HepG2 (cell line): ENCODE measurements at regions not wholly inside any gene's neighbourhood (a gene's known extent, or its start where the extent isn't known, plus 50 kb on each side); places are given as distances from the start of the nearest gene placed in this dataset.

Experiments
- ESRRA ChIP-seq: sonication (generic); formaldehyde crosslinking; IDR thresholded peaks from 2 replicates; pipeline ENCODE4 v1.5.1; 2020; ENCODE audit warnings: mild to moderate bottlenecking, low read depth, missing genetic modification reagents
- HMGXB4 ChIP-seq, 2 experiments: sonication (generic) in 1 of 2; formaldehyde crosslinking in 1 of 2; IDR thresholded peaks; 2 replicates each; pipeline versions ENCODE4 v1.4.0 to v1.6.1; 2018 to 2020; ENCODE audit warnings: missing genetic modification reagents in 2 of 2, borderline replicate concordance in 1 of 2, low read depth in 1 of 2, mild to moderate bottlenecking in 1 of 2, missing biosample characterization in 1 of 2
- NFYB ChIP-seq: sonication (generic); formaldehyde crosslinking; IDR thresholded peaks from 2 replicates; pipeline ENCODE4 v1.4.0; 2020; ENCODE audit warnings: missing genetic modification reagents
- NPAS2 ChIP-seq: sonication (generic); formaldehyde crosslinking; IDR thresholded peaks from 2 replicates; pipeline ENCODE4 v1.8.0; 2022; ENCODE audit warnings: mild to moderate bottlenecking, missing genetic modification reagents, borderline replicate concordance
- REPIN1 ChIP-seq: sonication (generic); formaldehyde crosslinking; IDR thresholded peaks from 2 replicates; pipeline ENCODE4 v1.8.0; 2022; ENCODE audit warnings: missing genetic modification reagents, low read depth, mild to moderate bottlenecking, borderline replicate concordance
- REST ChIP-seq, 2 experiments: IDR thresholded peaks; 2 replicates each; pipeline ENCODE4 v1.6.1; 2011 to 2012; ENCODE audit warnings: low read length in 2 of 2, borderline replicate concordance in 1 of 2, low read depth in 1 of 2, mild to moderate bottlenecking in 1 of 2, moderate library complexity in 1 of 2
- TAF1 ChIP-seq: sonication (generic); formaldehyde crosslinking; IDR thresholded peaks from 2 replicates; pipeline ENCODE4 v1.4.0; 2020; ENCODE audit warnings: missing genetic modification reagents
- U2AF1 ChIP-seq: fragments of 200-400 bp; formaldehyde crosslinking; optimal IDR thresholded peaks from 2 replicates; pipeline ENCODE3; 2017; ENCODE audit warnings: mild to moderate bottlenecking, low read depth, low read length
- ZNF558 ChIP-seq: sonication (generic); formaldehyde crosslinking; IDR thresholded peaks from 2 replicates; pipeline ENCODE4 v1.9.0; 2022; ENCODE audit warnings: mild to moderate bottlenecking, missing genetic modification reagents, borderline replicate concordance
- ZNF839 ChIP-seq: sonication (generic); formaldehyde crosslinking; IDR thresholded peaks from 2 replicates; pipeline ENCODE4 v1.4.0; 2020; ENCODE audit warnings: missing genetic modification reagents, mild to moderate bottlenecking, borderline replicate concordance
- TF ChIP-seq, protein P1 (sequence below), 2 experiments: sonication (generic) in 1 of 2; formaldehyde crosslinking in 1 of 2; IDR thresholded peaks; 2 replicates each; pipeline versions ENCODE4 v1.5.1 to v1.6.1; 2011 to 2020; ENCODE audit warnings: borderline replicate concordance in 1 of 2, low read depth in 1 of 2, low read length in 1 of 2, mild to moderate bottlenecking in 1 of 2, missing genetic modification reagents in 1 of 2, moderate library complexity in 1 of 2
- TF ChIP-seq, protein P2 (sequence below): sonication (generic); formaldehyde crosslinking; IDR thresholded peaks from 2 replicates; pipeline ENCODE4 v1.4.0; 2020; ENCODE audit warnings: missing genetic modification reagents, mild to moderate bottlenecking, borderline replicate concordance
- TF ChIP-seq, protein P3 (sequence below): sonication (generic); formaldehyde crosslinking; IDR thresholded peaks from 2 replicates; pipeline ENCODE4 v1.5.0; 2020; ENCODE audit warnings: mild to moderate bottlenecking, missing genetic modification reagents, moderate library complexity

- TF ChIP-seq TAF1 (CRISPR knock-in tag): no peak
- no peak for TF ChIP-seq REPIN1 (CRISPR knock-in tag)
- TF ChIP-seq NFYB (CRISPR knock-in tag): no peak
- TF ChIP-seq, protein P1, sequence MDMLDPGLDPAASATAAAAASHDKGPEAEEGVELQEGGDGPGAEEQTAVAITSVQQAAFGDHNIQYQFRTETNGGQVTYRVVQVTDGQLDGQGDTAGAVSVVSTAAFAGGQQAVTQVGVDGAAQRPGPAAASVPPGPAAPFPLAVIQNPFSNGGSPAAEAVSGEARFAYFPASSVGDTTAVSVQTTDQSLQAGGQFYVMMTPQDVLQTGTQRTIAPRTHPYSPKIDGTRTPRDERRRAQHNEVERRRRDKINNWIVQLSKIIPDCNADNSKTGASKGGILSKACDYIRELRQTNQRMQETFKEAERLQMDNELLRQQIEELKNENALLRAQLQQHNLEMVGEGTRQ (IDR thresholded peaks at IDR 0.05; ENCODE audit: low read depth, low read length): no peak
- TF ChIP-seq, protein P1 (CRISPR knock-in tag; IDR thresholded peaks at IDR 0.05; ENCODE audit: borderline replicate concordance): no peak
- no peak for TF ChIP-seq HMGXB4 (CRISPR knock-in tag; IDR thresholded peaks at IDR 0.05; ENCODE audit: borderline replicate concordance in 1 of 2, low read depth in 1 of 2)
- no peak for TF ChIP-seq REST (IDR thresholded peaks at IDR 0.05; ENCODE audit: borderline replicate concordance in 1 of 2, low read depth in 1 of 2, low read length in 2 of 2)
- no peak for TF ChIP-seq U2AF1
- TF ChIP-seq, protein P2, sequence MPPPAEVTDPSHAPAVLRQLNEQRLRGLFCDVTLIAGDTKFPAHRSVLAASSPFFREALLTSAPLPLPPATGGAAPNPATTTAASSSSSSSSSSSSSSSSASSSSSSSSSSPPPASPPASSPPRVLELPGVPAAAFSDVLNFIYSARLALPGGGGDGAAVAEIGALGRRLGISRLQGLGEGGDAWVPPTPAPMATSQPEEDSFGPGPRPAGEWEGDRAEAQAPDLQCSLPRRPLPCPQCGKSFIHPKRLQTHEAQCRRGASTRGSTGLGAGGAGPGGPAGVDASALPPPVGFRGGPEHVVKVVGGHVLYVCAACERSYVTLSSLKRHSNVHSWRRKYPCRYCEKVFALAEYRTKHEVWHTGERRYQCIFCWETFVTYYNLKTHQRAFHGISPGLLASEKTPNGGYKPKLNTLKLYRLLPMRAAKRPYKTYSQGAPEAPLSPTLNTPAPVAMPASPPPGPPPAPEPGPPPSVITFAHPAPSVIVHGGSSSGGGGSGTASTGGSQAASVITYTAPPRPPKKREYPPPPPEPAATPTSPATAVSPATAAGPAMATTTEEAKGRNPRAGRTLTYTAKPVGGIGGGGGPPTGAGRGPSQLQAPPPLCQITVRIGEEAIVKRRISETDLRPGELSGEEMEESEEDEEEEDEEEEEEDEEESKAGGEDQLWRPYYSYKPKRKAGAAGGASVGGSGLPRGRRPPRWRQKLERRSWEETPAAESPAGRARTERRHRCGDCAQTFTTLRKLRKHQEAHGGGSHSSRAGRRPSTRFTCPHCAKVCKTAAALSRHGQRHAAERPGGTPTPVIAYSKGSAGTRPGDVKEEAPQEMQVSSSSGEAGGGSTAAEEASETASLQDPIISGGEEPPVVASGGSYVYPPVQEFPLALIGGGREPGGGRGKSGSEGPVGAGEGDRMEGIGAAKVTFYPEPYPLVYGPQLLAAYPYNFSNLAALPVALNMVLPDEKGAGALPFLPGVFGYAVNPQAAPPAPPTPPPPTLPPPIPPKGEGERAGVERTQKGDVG (CRISPR knock-in tag): no peak
- no peak for TF ChIP-seq NPAS2
- TF ChIP-seq ESRRA (CRISPR knock-in tag): no peak
- no peak for TF ChIP-seq ZNF839 (CRISPR knock-in tag)
- TF ChIP-seq, protein P3, sequence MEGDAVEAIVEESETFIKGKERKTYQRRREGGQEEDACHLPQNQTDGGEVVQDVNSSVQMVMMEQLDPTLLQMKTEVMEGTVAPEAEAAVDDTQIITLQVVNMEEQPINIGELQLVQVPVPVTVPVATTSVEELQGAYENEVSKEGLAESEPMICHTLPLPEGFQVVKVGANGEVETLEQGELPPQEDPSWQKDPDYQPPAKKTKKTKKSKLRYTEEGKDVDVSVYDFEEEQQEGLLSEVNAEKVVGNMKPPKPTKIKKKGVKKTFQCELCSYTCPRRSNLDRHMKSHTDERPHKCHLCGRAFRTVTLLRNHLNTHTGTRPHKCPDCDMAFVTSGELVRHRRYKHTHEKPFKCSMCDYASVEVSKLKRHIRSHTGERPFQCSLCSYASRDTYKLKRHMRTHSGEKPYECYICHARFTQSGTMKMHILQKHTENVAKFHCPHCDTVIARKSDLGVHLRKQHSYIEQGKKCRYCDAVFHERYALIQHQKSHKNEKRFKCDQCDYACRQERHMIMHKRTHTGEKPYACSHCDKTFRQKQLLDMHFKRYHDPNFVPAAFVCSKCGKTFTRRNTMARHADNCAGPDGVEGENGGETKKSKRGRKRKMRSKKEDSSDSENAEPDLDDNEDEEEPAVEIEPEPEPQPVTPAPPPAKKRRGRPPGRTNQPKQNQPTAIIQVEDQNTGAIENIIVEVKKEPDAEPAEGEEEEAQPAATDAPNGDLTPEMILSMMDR: no peak
- no peak for TF ChIP-seq ZNF558
These were observed 208.6 kb downstream of the URI1 start for GRCh38 chr19:30150626-30151025.
